PFSK-1 (cell line): ENCODE measurements at regions not wholly inside any gene's neighbourhood (a gene's known extent, or its start where the extent isn't known, plus 50 kb on each side); places are given as distances from the start of the nearest gene placed in this dataset.

Experiments used
- FOXP2 ChIP-seq: optimal IDR thresholded peaks from 2 replicates; pipeline ENCODE3; 2011; ENCODE audit warnings: borderline replicate concordance, control low read depth, inconsistent platforms; ENCODE audit not compliant: insufficient read depth; ENCODE audit errors: extremely low read length, extremely low read depth
- POLR2AphosphoS5 ChIP-seq: IDR thresholded peaks from 2 replicates; pipeline ENCODE4 v1.6.1; 2012; ENCODE audit warnings: low read depth, mild to moderate bottlenecking, control low read depth, low read length, moderate library complexity
- SIN3A ChIP-seq: IDR thresholded peaks from 2 replicates; pipeline ENCODE4 v1.6.1; 2012; ENCODE audit warnings: mild to moderate bottlenecking, low read length, moderate library complexity, borderline replicate concordance; ENCODE audit not compliant: insufficient read depth
- TAF1 ChIP-seq: IDR thresholded peaks from 2 replicates; pipeline ENCODE4 v1.6.1; 2012; ENCODE audit warnings: low read length, control low read depth, borderline replicate concordance; ENCODE audit not compliant: insufficient read depth
- TF ChIP-seq, protein P1 (sequence below), 2 experiments: IDR thresholded peaks; 2 replicates each; pipeline versions ENCODE4 v1.6.1 to v1.8.0; 2011 to 2012; ENCODE audit warnings: low read depth in 2 of 2, low read length in 2 of 2, control low read depth in 1 of 2, inconsistent platforms in 1 of 2, mild to moderate bottlenecking in 1 of 2, moderate library complexity in 1 of 2; ENCODE audit not compliant: insufficient read depth in 1 of 2

DNA sequence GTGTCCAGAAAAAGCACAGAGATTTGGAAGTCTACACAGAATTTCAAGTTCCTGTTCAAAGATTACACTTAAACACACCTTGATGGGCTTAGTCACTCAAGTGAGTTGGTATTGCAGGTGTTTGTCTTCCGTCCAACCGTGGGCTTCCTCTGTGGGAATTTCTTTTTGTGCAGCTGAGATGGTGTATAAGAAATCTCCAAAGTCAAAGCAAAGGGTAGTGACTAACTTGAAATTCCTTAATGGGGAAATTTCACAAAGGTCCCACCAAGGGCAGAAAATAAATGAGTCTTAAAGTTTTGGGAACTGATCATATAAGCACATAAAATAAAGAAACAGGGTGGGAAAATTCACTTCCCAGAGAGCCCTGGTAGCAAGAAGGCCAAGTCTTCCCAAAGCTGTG lies 102.0 kb upstream of the TNFAIP3 start:
- no peak for TF ChIP-seq TAF1
- no peak for TF ChIP-seq SIN3A
- TF ChIP-seq, protein P1, sequence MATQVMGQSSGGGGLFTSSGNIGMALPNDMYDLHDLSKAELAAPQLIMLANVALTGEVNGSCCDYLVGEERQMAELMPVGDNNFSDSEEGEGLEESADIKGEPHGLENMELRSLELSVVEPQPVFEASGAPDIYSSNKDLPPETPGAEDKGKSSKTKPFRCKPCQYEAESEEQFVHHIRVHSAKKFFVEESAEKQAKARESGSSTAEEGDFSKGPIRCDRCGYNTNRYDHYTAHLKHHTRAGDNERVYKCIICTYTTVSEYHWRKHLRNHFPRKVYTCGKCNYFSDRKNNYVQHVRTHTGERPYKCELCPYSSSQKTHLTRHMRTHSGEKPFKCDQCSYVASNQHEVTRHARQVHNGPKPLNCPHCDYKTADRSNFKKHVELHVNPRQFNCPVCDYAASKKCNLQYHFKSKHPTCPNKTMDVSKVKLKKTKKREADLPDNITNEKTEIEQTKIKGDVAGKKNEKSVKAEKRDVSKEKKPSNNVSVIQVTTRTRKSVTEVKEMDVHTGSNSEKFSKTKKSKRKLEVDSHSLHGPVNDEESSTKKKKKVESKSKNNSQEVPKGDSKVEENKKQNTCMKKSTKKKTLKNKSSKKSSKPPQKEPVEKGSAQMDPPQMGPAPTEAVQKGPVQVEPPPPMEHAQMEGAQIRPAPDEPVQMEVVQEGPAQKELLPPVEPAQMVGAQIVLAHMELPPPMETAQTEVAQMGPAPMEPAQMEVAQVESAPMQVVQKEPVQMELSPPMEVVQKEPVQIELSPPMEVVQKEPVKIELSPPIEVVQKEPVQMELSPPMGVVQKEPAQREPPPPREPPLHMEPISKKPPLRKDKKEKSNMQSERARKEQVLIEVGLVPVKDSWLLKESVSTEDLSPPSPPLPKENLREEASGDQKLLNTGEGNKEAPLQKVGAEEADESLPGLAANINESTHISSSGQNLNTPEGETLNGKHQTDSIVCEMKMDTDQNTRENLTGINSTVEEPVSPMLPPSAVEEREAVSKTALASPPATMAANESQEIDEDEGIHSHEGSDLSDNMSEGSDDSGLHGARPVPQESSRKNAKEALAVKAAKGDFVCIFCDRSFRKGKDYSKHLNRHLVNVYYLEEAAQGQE (IDR thresholded peaks at IDR 0.05; ENCODE audit: insufficient read depth in 1 of 2, low read depth in 2 of 2, low read length in 2 of 2): no peak
- TF ChIP-seq POLR2AphosphoS5: no peak
- no peak for TF ChIP-seq FOXP2

DNA sequence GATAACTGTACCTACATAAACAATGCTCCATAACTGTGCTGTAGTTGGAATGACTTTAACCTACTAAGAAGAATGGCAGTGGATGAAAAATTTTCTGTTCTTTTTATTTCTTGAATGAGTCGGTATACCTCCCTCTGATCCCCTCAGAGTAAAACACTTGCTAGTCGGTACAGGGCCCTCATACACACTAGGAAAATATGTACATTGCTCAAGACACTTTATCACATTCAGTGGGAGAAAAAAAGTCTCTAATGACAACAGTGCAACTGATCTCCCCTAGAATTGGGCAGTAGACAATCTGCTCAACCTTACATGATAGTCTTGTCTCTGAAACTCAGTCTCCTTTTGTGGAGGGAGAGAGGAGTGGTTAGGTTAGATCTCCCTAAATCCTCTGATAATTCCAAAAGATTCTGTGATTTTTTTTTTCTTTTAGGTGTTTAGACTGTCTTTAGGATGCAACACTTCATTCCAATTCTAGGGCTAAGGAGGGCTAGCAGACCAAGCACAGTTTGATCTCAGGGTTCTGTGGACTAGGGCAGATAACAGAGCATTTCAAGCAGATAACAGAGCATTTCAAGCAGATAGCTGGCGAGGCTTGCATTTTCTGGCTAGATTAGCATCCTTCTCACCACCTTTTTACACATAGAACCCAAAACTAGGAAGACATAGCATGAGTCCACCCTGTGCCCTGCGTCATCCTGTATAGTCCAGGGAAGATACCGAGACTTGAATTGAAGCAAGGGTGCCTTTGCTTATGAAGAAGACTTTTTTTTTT lies 100.3 kb upstream of the TNFAIP3 start:
- TF ChIP-seq POLR2AphosphoS5: no peak
- no peak for TF ChIP-seq TAF1

DNA sequence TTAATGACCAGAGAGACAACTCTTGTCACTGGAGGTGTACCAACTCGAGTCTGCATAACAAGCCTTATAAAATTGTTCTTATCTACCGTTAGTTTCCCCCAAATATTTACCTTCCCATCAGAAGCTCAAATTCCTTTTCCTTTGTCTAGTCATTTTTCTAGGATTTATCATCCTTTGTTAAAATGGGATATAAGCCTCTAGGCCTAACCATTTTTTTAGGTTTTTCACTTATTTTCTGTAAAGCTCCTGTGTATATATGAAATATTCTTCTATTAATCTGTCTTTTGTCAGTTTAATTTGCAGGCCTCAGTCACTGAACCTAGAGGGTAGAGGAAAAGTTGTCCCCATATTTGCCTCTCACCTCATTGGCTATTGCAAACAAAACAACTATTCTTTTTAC lies 99.6 kb upstream of the TNFAIP3 start:
- TF ChIP-seq SIN3A (no peak), TAF1 (no peak), POLR2AphosphoS5 (no peak), FOXP2 (no peak)
- TF ChIP-seq, protein P1 (IDR thresholded peaks at IDR 0.05; ENCODE audit: insufficient read depth in 1 of 2, low read depth in 2 of 2, low read length in 2 of 2): no peak

DNA sequence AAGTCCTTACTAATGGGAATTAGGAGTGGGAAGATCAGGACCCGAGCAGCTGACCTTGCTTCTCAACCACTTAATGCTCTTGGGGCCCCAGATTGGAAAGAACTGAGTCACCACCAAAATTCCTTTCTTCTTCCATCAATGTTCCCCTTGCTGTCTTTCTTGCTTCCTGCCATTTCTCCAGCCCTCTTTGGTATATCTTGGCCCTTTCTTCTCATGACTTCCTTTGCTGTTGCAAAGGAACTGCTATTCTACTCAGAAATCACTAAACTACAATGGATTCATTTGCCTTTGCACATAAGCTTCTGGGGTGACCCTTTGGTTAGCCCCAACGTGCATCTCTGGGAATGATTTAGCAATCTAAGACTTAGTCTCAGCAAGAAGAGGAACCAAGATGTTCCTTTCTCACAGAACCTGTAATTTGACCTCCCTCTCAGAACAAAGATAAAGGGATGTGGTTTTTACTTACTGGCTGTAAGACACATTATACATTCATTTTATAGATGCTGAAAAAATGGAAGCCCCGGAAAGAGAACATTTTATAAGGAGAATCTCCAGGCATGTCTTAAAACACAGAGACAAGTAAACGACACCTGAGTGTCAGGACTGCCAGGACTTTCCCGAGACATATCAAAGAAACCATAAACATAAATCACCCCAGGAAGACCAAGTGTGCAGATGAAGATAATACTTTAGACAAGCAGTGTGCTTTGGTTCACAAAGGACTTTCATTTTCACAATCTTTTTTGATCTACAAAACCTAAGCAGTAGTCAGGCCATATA lies 99.0 kb upstream of the TNFAIP3 start:
- TF ChIP-seq FOXP2 (no peak), POLR2AphosphoS5 (no peak), TAF1 (no peak), SIN3A (no peak)
- TF ChIP-seq, protein P1 (IDR thresholded peaks at IDR 0.05; ENCODE audit: insufficient read depth in 1 of 2, low read depth in 2 of 2, low read length in 2 of 2): no peak

DNA sequence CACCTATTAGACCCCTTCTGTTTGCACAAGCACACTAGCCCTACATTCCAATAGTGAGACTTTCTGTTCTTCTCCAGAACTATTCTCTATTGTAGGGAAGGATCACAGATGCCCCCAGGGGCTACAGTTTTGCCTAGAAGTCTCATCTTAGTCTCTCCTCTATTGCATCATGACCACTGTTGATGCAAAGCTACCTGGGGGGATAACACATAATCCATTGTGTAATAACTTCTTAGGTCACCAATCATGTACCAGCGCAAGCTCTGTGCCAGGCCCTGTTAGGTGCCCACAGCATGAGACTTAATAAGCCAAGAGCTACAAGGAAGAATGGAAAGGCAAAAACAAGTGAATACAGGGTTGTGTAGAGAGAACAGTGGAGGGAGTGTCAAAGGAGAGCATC lies 98.1 kb upstream of the TNFAIP3 start:
- no peak for TF ChIP-seq TAF1
- TF ChIP-seq POLR2AphosphoS5: no peak
- TF ChIP-seq, protein P1 (IDR thresholded peaks at IDR 0.05; ENCODE audit: insufficient read depth in 1 of 2, low read depth in 2 of 2, low read length in 2 of 2): no peak
- no peak for TF ChIP-seq FOXP2
- TF ChIP-seq SIN3A: no peak
